Naive thymus-derived CD8-positive, alpha-beta T cell (primary cell): ENCODE measurements at regions not wholly inside any gene's neighbourhood (a gene's known extent, or its start where the extent isn't known, plus 50 kb on each side); places are given as distances from the start of the nearest gene placed in this dataset.
A peak's percentile ranks its signal among the peaks of the same experiment; 100 is the strongest.

Source experiments
- ATAC-seq, 2 donors: fragments of 150-1000 bp; cut with Tn5 transposase in 1 of 2; sonication (Bioruptor Pico), chemical (Tn5 transposase) in 1 of 2; 1 replicate in 1 of 2; 2 replicates in 1 of 2; pipeline ENCODE4 v1.10.0; 2021; ENCODE audit warnings: mild to moderate bottlenecking in 2 of 2, moderate library complexity in 2 of 2
- POLR2A ChIA-PET: fragments of 350-600 bp; sonication (Branson Sonifier 250); formaldehyde crosslinking; loops from one replicate; lab custom pipeline; 2021; ENCODE audit warnings: antibody characterized with exemption; lab: Charles Lee
- DNase-seq, 10 donors: peaks; one replicate each; pipeline versions ENCODE4 v3.0.0 to v3.0.0-alpha.2; 2020 to 2022
- H3K27ac Mint-ChIP-seq, 10 donors: one replicate each; pipeline ENCODE4 v1.8.0; 2020 to 2022; ENCODE audit warnings: mild to moderate bottlenecking in 10 of 10, mixed read lengths in 10 of 10, moderate library complexity in 4 of 10, inconsistent platforms in 1 of 10
- H3K27me3 Mint-ChIP-seq, 5 donors: one replicate each; pipeline ENCODE4 v1.8.0; 2021 to 2022; ENCODE audit warnings: mixed read lengths in 5 of 5
- H3K36me3 Mint-ChIP-seq, 3 donors: one replicate each; pipeline ENCODE4 v1.8.0; 2020 to 2022; ENCODE audit warnings: mixed read lengths in 3 of 3, mild to moderate bottlenecking in 2 of 3, inconsistent platforms in 1 of 3
- H3K4me1 Mint-ChIP-seq, 4 donors: one replicate each; pipeline ENCODE4 v1.8.0; 2021 to 2022; ENCODE audit warnings: mixed read lengths in 4 of 4
- H3K4me3 Mint-ChIP-seq, 10 donors: one replicate each; pipeline ENCODE4 v1.8.0; 2020 to 2022; ENCODE audit warnings: mild to moderate bottlenecking in 10 of 10, mixed read lengths in 10 of 10, moderate library complexity in 6 of 10, inconsistent platforms in 1 of 10
- H3K9me3 Mint-ChIP-seq, 9 donors: one replicate each; pipeline ENCODE4 v1.8.0; 2020 to 2022; ENCODE audit warnings: mixed read lengths in 9 of 9, mild to moderate bottlenecking in 3 of 9, inconsistent platforms in 1 of 9, moderate library complexity in 1 of 9

- H3K27ac Mint-ChIP-seq, result peak overlapping the region in 1 of 10 donors; percentile 9
- ATAC-seq (no peak), DNase-seq (no peak)
- no peaks in the 10 kb centered on the region for H3K9me3 Mint-ChIP-seq
- POLR2A ChIA-PET, result no interaction called here
- H3K27me3 Mint-ChIP-seq, result no peaks in the 10 kb centered on the region
- no peaks in the 10 kb centered on the region for H3K36me3 Mint-ChIP-seq
- peaks cover 0 to 44% (median 0%) of the 10 kb centered on the region in 4 donors for H3K4me1 Mint-ChIP-seq
- H3K4me3 Mint-ChIP-seq, result no peak overlapping the region
Observed at GRCh38 chr7:47724335-47724982, 142.5 kb upstream of the TNS3 start.

GRCh38 chr7:47722126-47722525, 140.2 kb upstream of the TNS3 start:
- POLR2A ChIA-PET, result no interaction called here
- Mint-ChIP-seq H3K4me3 (no peak overlapping the region), H3K27me3 (no peaks in the 10 kb centered on the region), H3K4me1 (peaks cover 0 to 42% (median 0%) of the 10 kb centered on the region in 4 donors), H3K36me3 (no peaks in the 10 kb centered on the region), H3K27ac (no peak overlapping the region), H3K9me3 (no peaks in the 10 kb centered on the region)
- ATAC-seq (no peak), DNase-seq (no peak)

GRCh38 chr7:47721670-47722069, 139.8 kb upstream of the TNS3 start:
- no peaks in the 10 kb centered on the region for H3K36me3 Mint-ChIP-seq
- H3K27ac Mint-ChIP-seq, result no peak overlapping the region
- ATAC-seq (no peak), DNase-seq (no peak)
- H3K27me3 Mint-ChIP-seq, result no peaks in the 10 kb centered on the region
- H3K4me3 Mint-ChIP-seq, result no peak overlapping the region
- peaks cover 0 to 39% (median 0%) of the 10 kb centered on the region in 4 donors for H3K4me1 Mint-ChIP-seq
- no peaks in the 10 kb centered on the region for H3K9me3 Mint-ChIP-seq
- POLR2A ChIA-PET, result no interaction called here

- Mint-ChIP-seq H3K36me3 (no peaks in the 10 kb centered on the region), H3K27ac (no peak overlapping the region), H3K4me1 (peaks cover 0 to 33% (median 0%) of the 10 kb centered on the region in 4 donors), H3K4me3 (no peak overlapping the region), H3K27me3 (no peaks in the 10 kb centered on the region), H3K9me3 (no peaks in the 10 kb centered on the region)
- DNase-seq (no peak), ATAC-seq (no peak)
- POLR2A ChIA-PET, result no interaction called here
Observed at GRCh38 chr7:47720907-47721244, 139.0 kb upstream of the TNS3 start.

GRCh38 chr7:47720141-47720906, 138.4 kb upstream of the TNS3 start:
- Mint-ChIP-seq H3K36me3 (no peaks in the 10 kb centered on the region), H3K4me1 (peaks cover 0 to 33% (median 0%) of the 10 kb centered on the region in 4 donors), H3K27me3 (no peaks in the 10 kb centered on the region), H3K27ac (no peak overlapping the region), H3K4me3 (no peak overlapping the region), H3K9me3 (no peaks in the 10 kb centered on the region)
- DNase-seq (no peak), ATAC-seq (no peak)
- POLR2A ChIA-PET, result no interaction called here

GRCh38 chr7:47719675-47720074, 137.8 kb upstream of the TNS3 start:
- Mint-ChIP-seq H3K9me3 (no peaks in the 10 kb centered on the region), H3K4me1 (peaks cover 0 to 34% (median 0%) of the 10 kb centered on the region in 4 donors), H3K4me3 (no peak overlapping the region), H3K27ac (no peak overlapping the region), H3K27me3 (no peaks in the 10 kb centered on the region), H3K36me3 (no peaks in the 10 kb centered on the region)
- POLR2A ChIA-PET, result no interaction called here
- ATAC-seq (no peak), DNase-seq (no peak)

GRCh38 chr7:47715631-47716068, 133.7 kb upstream of the TNS3 start:
- H3K4me3 Mint-ChIP-seq, result no peak overlapping the region
- no peaks in the 10 kb centered on the region for H3K27me3 Mint-ChIP-seq
- POLR2A ChIA-PET, result no interaction called here
- no peaks in the 10 kb centered on the region for H3K36me3 Mint-ChIP-seq
- no peak overlapping the region for H3K27ac Mint-ChIP-seq
- H3K9me3 Mint-ChIP-seq, result no peaks in the 10 kb centered on the region
- DNase-seq (no peak), ATAC-seq (no peak)
- H3K4me1 Mint-ChIP-seq, result peaks cover 0 to 20% (median 0%) of the 10 kb centered on the region in 4 donors

- DNase-seq (no peak), ATAC-seq (no peak)
- Mint-ChIP-seq H3K27me3 (no peaks in the 10 kb centered on the region), H3K4me3 (no peak overlapping the region), H3K4me1 (peaks cover 0 to 14% (median 0%) of the 10 kb centered on the region in 4 donors), H3K9me3 (no peaks in the 10 kb centered on the region), H3K36me3 (no peaks in the 10 kb centered on the region), H3K27ac (no peak overlapping the region)
- POLR2A ChIA-PET, result no interaction called here
Observed at GRCh38 chr7:47714669-47715607, 133.0 kb upstream of the TNS3 start.

- no peak for ATAC-seq
Observed at GRCh38 chr7:47713595-47713994, 131.7 kb upstream of the TNS3 start.

GRCh38 chr7:47712416-47712815, 130.5 kb upstream of the TNS3 start:
- DNase-seq (no peak), ATAC-seq (no peak)
- no peaks in the 10 kb centered on the region for H3K9me3 Mint-ChIP-seq
- no peak overlapping the region for H3K27ac Mint-ChIP-seq
- H3K4me3 Mint-ChIP-seq, result no peak overlapping the region
- H3K4me1 Mint-ChIP-seq, result peaks cover 0 to 14% (median 0%) of the 10 kb centered on the region in 4 donors
- POLR2A ChIA-PET, result no interaction called here
- H3K36me3 Mint-ChIP-seq, result no peaks in the 10 kb centered on the region
- H3K27me3 Mint-ChIP-seq, result no peaks in the 10 kb centered on the region

More at GRCh38 chr7:47713595-47713994, 131.7 kb upstream of the TNS3 start:
- H3K4me1 Mint-ChIP-seq, result peaks cover 0 to 14% (median 0%) of the 10 kb centered on the region in 4 donors
- H3K36me3 Mint-ChIP-seq, result no peaks in the 10 kb centered on the region
- no peaks in the 10 kb centered on the region for H3K27me3 Mint-ChIP-seq
- DNase-seq, result no peak
- H3K4me3 Mint-ChIP-seq, result no peak overlapping the region
- POLR2A ChIA-PET, result no interaction called here
- no peaks in the 10 kb centered on the region for H3K9me3 Mint-ChIP-seq
- no peak overlapping the region for H3K27ac Mint-ChIP-seq

- DNase-seq, result no peak
- POLR2A ChIA-PET, result no interaction called here
- no peak overlapping the region for H3K4me3 Mint-ChIP-seq
- ATAC-seq, result no peak
- H3K4me1 Mint-ChIP-seq, result peaks cover 0 to 14% (median 0%) of the 10 kb centered on the region in 4 donors
- no peak overlapping the region for H3K27ac Mint-ChIP-seq
- no peaks in the 10 kb centered on the region for H3K9me3 Mint-ChIP-seq
- H3K36me3 Mint-ChIP-seq, result no peaks in the 10 kb centered on the region
- H3K27me3 Mint-ChIP-seq, result no peaks in the 10 kb centered on the region
Observed at GRCh38 chr7:47711776-47712175, 129.9 kb upstream of the TNS3 start.

- POLR2A ChIA-PET, result no interaction called here
- no peak for DNase-seq
- no peaks in the 10 kb centered on the region for H3K9me3 Mint-ChIP-seq
- no peaks in the 10 kb centered on the region for H3K27me3 Mint-ChIP-seq
- no peaks in the 10 kb centered on the region for H3K36me3 Mint-ChIP-seq
- peaks cover 0 to 9% (median 0%) of the 10 kb centered on the region in 4 donors for H3K4me1 Mint-ChIP-seq
- ATAC-seq, result no peak
- H3K27ac Mint-ChIP-seq, result no peak overlapping the region
- no peak overlapping the region for H3K4me3 Mint-ChIP-seq
Observed at GRCh38 chr7:47710201-47710935, 128.5 kb upstream of the TNS3 start.
